ENCODE measurements at regions not wholly inside any gene's neighbourhood (a gene's known extent, or its start where the extent isn't known, plus 50 kb on each side); places are given as distances from the start of the nearest gene placed in this dataset.

DNA sequence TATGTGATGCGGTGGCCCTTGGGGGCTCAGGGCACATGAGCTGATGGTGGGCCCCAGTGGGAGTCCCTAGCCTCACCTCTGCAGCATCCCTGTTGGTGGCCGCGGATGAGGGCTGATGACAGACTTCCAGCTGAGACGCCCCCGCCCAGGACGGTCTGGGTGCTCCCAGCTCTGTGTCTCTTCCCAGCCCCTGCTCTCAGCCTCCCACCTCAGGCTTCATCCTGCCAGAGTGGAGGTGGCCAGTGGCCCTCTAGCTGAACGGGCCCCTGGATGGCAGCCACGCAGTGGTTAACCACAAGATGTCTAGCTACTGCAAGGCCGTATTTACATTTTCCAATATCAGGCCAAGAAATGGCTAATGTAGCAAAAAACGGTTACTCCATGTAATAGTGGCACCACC lies 205.3 kb upstream of the LINGO1 start:
- no peak overlapping the region for H3K4me3 ChIP-seq (ENCODE audit: extremely low read depth in 1 of 4, insufficient read depth in 2 of 4, low read depth in 3 of 4, low read length in 4 of 4)
- POLR2A ChIA-PET (ENCODE audit: partially characterized antibody), result no interaction called here
- H3K4me2 ChIP-seq (ENCODE audit: insufficient read depth in 1 of 2, low read depth in 2 of 2, low read length in 2 of 2), result no peak overlapping the region
- H2BK20ac ChIP-seq (ENCODE audit: low read length), result no peak overlapping the region
- DNase-seq (ENCODE audit: low read depth in 1 of 2, low spot score in 2 of 2) (no peak), FAIRE-seq (no peak)
- no peak overlapping the region for H2BK5ac ChIP-seq (ENCODE audit: low read depth, low read length)
- no peak overlapping the region for H3K27ac ChIP-seq (ENCODE audit: low read depth, low read length)
- H4K91ac ChIP-seq (replicated peaks; ENCODE audit: insufficient read length, low read length), result no peak overlapping the region
- H4K8ac ChIP-seq (ENCODE audit: extremely low read depth, insufficient read depth, low read length), result no peak overlapping the region
- peaks cover 0 to 9% (median 5%) of the 10 kb centered on the region in 4 experiments; a peak in 2 of 7 replicates for H3K4me1 ChIP-seq (replicated peaks in 1 of 4; ENCODE audit: control insufficient read depth in 3 of 4, insufficient read depth in 4 of 4, low read length in 3 of 4)
- no peak overlapping the region for H3K14ac ChIP-seq (ENCODE audit: insufficient read length)
- H3K23me2 ChIP-seq (ENCODE audit: low read depth, low read length), result no peaks in the 10 kb centered on the region
- H4K5ac ChIP-seq (ENCODE audit: insufficient read length, low read depth, low read length), result no peak overlapping the region
- CTCF ChIA-PET (ENCODE audit: partially characterized antibody), result interaction anchor here (0.7 to 3.1 kb wide), 10 partner anchors 11 to 204 kb away, joined by 3 to 16 read pairs (median 4); no protein-coding TSS in a partner anchor
- no peak overlapping the region for H3K23ac ChIP-seq (ENCODE audit: insufficient read length)
- no peak overlapping the region for H3K9ac ChIP-seq (replicated peaks in 1 of 4; ENCODE audit: extremely low read depth in 1 of 4, low read depth in 3 of 4, low read length in 3 of 4)
- H2BK120ac ChIP-seq (replicated peaks; ENCODE audit: low read depth, low read length), result no peak overlapping the region
- no peaks in the 10 kb centered on the region for H4K20me1 ChIP-seq (replicated peaks in 1 of 2; ENCODE audit: control insufficient read depth in 1 of 2, insufficient read depth in 2 of 2, low read length in 2 of 2)
- H2BK15ac ChIP-seq (ENCODE audit: low read length), result no peak overlapping the region
- no peak overlapping the region for H2AFZ ChIP-seq (ENCODE audit: low read length)
- no peaks in the 10 kb centered on the region for H3K79me2 ChIP-seq (ENCODE audit: control insufficient read depth in 1 of 2, insufficient read depth in 2 of 2, low read length in 2 of 2)
- H3K4ac ChIP-seq (replicated peaks; ENCODE audit: insufficient read length, low read depth, low read length), result no peak overlapping the region
- no peaks in the 10 kb centered on the region for H3K36me3 ChIP-seq (ENCODE audit: control insufficient read depth in 2 of 4, insufficient read depth in 4 of 4, low read length in 3 of 4)
- H3K56ac ChIP-seq (replicated peaks; ENCODE audit: insufficient read length, low read depth, low read length), result no peak overlapping the region
- no peak overlapping the region for H2BK12ac ChIP-seq (ENCODE audit: low read depth, low read length)
- TF ChIP-seq CREB1 (IDR thresholded peaks at IDR 0.05) (no peak), POLR2A (IDR thresholded peaks at IDR 0.05; ENCODE audit: control extremely low read depth in 1 of 2, low read depth in 2 of 2, low read length in 2 of 2) (no peak), CHD1 (IDR thresholded peaks at IDR 0.05; ENCODE audit: low read depth, low read length) (no peak), SIN3A (conservative IDR thresholded peaks at IDR 0.05 in 1 of 2, IDR thresholded peaks at IDR 0.05 in 1 of 2; ENCODE audit: low read depth in 1 of 2, low read length in 2 of 2) (no peak), RBBP5 (IDR thresholded peaks at IDR 0.05; ENCODE audit: borderline replicate concordance, low read depth, low read length) (no peak), RXRA (IDR thresholded peaks at IDR 0.05; ENCODE audit: insufficient read depth, low read depth, low read length) (no peak), SAP30 (IDR thresholded peaks at IDR 0.05; ENCODE audit: insufficient read depth, insufficient replicate concordance, low read length) (no peak), SIX5 (IDR thresholded peaks at IDR 0.05; ENCODE audit: low read depth, low read length) (no peak), TBP (IDR thresholded peaks at IDR 0.05; ENCODE audit: low read depth, low read length) (no peak), CTBP2 (IDR thresholded peaks at IDR 0.05; ENCODE audit: borderline replicate concordance, insufficient read depth, insufficient read length, low read length) (no peak), EZH2 (IDR thresholded peaks at IDR 0.05; ENCODE audit: low read depth, low read length, severe bottlenecking) (no peak), TAF7 (optimal IDR thresholded peaks at IDR 0.05; ENCODE audit: borderline replicate concordance, low read depth, low read length) (no peak), POU5F1 (IDR thresholded peaks at IDR 0.05; ENCODE audit: low read depth, low read length) (no peak), CBX5 (IDR thresholded peaks at IDR 0.05; ENCODE audit: low read depth, low read length) (no peak)
- TF ChIP-seq, protein P1, sequence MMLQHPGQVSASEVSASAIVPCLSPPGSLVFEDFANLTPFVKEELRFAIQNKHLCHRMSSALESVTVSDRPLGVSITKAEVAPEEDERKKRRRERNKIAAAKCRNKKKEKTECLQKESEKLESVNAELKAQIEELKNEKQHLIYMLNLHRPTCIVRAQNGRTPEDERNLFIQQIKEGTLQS (IDR thresholded peaks at IDR 0.05; ENCODE audit: insufficient read depth, low read depth, low read length), result no peak
- no peak overlapping the region for H3K18ac ChIP-seq (ENCODE audit: extremely low read depth, low read length)
- no peaks in the 10 kb centered on the region for H3K79me1 ChIP-seq (ENCODE audit: low read depth, low read length)
- H2AK5ac ChIP-seq (ENCODE audit: low read depth, low read length), result no peak overlapping the region
- H3K9me3 ChIP-seq (ENCODE audit: insufficient read depth in 2 of 2, low read depth in 1 of 2, low read length in 1 of 2), result no peaks in the 10 kb centered on the region
- no peaks in the 10 kb centered on the region for H3K27me3 ChIP-seq (replicated peaks in 1 of 4; ENCODE audit: control insufficient read depth in 3 of 4, extremely low read depth in 1 of 4, insufficient read depth in 3 of 4, low read length in 3 of 4)
- 80% methylated on average over 10 of the region's 10 CpGs; no CpG with 5 or more reads in 1 of the 2 experiments for WGBS, 2 experiments (ENCODE audit: extremely low coverage in 1 of 2, insufficient coverage in 1 of 2, insufficient read length in 1 of 2, insufficient replicate concordance in 2 of 2, low coverage in 1 of 2, low lambda C conversion rate in 2 of 2, missing lambda C conversion rate in 1 of 2)

Data from H1 (cell line).